HG03354 (cell line): ENCODE measurements at regions not wholly inside any gene's neighbourhood (a gene's known extent, or its start where the extent isn't known, plus 50 kb on each side); places are given as distances from the start of the nearest gene placed in this dataset.
"Not testable (repeated sequence)": the region's sequence is repeated elsewhere in the genome, so short reads cannot be mapped to it uniquely, and the experiment has no call there.

Source experiments
- ATAC-seq: cut with Tn5 transposase; IDR thresholded peaks from one replicate; pipeline ENCODE4 v1.9.1; 2021; ENCODE audit warnings: mild to moderate bottlenecking; ENCODE audit not compliant: unreplicated experiment, poor library complexity, severe bottlenecking

DNA sequence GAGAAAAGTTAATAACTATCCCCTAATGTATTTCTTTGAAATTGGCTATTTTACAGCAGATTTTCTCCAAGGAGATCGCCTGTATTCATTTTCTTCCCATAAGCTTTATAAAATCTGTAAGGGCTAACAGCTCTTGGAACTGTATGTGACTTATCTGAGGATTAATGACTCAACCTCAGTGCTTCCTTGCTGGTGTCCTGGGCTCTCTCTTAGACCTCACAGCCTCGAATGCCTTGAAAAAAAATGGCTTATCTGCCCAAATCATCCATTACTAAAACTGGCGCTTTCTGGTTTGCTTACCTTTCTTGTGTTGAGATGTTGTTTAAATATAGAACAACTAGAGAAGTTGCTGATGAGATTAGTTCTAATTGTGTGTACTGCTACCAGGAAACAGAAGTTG, 713.6 kb downstream of the SLC4A3 start:
- ATAC-seq, result no peak

DNA sequence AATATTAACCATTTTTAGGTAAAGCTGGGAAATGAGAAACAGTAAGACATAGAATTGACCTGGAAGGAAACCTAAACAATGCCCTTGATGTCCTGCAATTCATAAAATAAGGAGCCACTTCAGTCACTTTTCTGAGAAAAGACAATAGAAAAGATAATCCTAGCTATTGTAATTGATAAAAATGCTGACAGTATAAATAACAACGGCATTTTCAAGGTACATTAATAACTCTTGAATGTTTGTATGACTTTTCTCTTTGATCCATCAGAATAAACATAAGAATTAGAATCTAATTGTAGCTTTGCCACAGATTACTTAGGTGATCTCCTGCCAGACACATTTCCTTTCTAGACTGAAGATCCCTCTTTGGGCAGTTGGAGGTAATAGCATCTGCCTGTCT, 719.5 kb downstream of the SLC4A3 start:
- ATAC-seq, result no peak

DNA sequence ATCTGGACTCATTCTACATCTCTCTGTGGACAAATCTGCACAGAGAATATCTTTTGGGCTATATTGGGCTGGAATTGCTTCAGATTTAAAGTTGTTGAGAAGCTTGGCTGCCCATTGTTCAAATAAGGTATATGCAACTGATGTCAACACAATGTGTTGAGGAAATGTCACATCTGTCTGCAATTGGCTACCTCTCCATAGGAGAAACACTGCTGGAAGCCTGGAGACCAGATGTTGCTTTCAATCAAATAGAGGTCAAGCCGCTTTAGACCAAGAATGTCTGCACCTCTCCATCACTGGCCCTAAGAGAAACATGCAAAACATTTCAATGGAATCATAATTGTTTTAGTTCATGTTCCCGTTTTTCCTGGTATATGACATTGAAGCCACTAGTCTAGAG, 720.2 kb downstream of the SLC4A3 start:
- ATAC-seq, result no peak

DNA sequence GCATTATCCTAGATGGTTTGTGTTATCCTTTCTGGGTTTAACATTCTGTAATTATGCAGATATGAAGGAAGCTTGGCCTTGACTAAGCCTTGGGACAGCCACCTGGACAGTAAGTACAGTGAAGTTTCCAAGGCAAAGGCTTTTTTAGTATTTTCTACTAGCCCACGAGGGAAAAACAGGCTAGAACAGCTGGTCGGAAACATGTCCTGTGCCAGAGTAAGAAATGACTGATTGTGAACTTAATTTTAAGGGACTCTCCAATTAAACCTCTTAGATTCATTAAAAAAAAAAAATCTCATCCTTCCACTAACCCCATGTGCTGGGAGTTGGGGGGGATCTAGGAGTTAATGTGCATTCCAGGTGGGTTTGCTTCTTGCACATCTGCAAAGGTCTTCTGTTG, 720.8 kb downstream of the SLC4A3 start:
- no peak for ATAC-seq

DNA sequence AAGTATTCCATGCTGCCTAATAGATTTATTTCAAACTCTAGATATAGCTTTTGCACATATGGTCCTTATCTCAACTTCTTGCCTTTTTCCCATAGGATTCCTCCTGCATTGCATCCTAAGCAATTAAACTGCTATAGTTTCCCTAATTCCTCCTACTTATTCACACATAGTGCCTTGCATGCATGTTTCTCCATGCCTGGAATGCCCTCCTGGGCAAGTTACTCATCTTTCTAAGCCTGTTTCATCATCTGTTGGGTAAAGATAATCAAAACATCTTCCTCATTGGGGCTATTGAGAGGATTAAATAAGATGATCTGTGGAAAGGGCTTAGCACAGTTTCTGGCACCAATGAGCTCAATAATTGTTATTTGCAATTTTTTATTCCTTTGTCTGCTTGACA, 726.5 kb downstream of the SLC4A3 start:
- ATAC-seq, result no peak

DNA sequence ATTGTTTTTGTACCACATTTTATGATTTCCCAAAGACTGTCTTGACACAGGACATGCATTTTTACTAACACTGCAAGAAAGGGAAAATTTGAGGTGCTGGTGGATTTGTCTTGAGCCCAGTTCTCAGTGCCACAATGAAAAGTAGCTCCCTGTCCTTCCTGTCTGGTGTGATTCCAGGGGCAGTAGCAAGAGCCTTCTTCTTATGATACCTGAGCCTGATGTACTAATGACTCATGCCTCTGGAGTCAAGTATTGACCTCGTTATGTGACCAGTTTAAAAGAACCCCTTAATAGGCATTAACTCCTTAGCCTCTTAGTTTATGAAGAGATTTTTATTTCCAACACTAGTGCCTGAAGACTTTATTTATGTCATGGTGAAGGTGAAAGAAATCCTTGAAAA, 728.6 kb downstream of the SLC4A3 start:
- no peak for ATAC-seq

DNA sequence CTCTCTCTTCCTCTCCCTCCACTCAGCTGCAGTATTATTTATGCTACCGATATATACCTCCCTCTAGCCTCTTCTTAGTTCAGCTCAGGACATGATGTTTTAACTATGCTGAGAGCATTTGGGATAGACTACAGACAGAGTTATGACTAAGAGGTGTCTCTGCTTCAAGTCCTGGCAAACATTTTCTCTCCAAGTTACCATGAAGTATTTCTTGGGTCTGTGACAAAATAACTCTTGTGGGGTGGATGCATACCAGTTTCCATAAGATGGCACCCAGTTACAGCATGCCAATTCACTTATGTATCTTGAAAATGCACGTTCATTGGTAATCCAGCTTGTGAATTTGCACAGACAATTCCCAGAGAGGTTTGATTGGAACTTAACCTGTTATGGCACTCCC, 737.6 kb downstream of the SLC4A3 start:
- no peak for ATAC-seq

DNA sequence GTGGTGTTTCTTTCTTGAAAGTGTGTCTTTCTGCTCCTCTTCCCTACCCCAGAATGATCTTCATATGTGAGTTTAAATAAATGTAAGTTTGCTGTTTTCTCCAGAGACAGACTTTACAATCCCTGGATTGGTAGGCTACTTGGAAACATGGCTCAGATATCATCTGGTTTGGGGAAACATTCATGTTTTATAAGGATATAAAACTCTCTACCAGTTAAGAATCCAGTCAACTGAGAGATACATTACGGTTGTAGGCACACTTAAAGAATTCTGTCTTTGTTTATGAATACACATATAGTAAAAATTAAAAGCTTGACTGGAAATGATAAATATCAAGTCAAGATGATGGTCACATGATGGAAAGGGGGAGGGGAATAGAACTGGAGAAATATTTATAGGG, 739.3 kb downstream of the SLC4A3 start:
- ATAC-seq, result no peak

DNA sequence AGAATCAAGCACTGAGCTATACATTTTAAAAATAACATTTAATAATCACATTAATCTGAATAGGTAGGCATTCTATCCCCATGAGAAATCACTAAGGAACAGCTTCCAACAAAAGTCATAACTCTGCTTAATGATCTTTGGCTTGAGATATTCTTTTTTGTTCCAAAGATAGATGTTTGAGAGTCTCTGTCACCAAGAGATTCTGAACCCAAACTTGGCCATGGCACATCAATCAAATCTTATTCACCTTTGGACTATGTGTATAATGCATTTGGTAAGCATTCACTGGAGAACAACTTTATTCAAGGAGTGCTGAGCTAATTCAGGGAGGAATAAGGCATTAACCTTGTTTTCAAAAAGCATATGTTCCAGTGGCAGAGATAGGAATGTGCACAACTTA, 743.3 kb downstream of the SLC4A3 start:
- ATAC-seq, result no peak

DNA sequence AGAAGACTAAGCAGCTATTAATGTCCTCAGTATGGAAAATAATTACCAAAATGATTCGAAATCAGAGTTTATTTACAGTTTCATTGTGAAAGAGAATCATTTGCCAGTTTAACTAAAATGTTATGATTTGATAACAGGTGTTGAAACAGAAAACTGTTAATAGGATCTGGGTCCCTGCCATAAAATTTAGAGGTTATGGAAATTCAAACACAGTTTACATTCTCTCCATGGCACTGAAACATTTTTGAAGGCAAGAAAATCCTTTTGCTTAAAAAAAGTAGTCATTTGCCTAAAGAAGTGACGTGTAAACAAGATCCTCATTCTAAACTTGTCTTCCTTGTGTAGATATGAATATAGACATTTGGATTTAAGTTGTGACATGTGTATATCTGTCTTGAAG, 743.8 kb downstream of the SLC4A3 start:
- no peak for ATAC-seq

DNA sequence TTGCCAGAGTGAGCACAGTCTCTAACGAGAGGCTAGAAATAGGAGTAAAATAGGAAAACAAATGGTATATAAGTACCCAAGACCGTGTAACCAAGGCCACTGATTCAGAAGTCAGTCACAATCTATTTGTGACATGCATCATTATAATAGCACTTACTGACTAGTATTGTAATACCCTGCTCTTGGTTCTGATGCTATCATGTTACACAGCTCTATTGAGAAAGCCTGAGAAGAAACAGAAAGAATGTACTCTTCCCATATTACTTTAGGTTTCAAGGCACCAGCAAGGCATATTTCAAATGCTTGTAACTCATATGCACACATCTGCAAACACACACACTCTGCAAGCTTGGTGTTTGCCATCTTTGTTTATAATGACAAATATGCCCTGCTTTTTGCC, 746.4 kb downstream of the SLC4A3 start:
- ATAC-seq, result no peak

DNA sequence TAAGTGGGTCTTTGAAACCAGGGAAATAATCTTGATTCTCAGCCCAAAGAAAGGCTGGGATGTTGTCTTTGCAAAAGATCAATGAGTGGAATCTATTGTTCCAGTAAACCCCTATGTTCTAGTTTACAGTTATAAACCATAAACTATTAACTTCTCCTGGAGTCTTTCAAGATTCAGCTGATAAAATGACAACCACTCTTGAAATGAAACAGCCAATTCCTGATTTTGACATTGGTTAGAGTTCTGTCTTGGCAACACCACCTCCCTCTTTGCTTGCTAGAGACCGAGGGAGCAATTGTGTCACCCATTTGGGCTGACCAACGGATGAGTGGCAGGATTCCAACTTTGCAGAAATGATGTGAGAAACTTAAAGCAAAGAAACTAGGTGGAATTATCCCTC, 746.9 kb downstream of the SLC4A3 start:
- ATAC-seq, result no peak

DNA sequence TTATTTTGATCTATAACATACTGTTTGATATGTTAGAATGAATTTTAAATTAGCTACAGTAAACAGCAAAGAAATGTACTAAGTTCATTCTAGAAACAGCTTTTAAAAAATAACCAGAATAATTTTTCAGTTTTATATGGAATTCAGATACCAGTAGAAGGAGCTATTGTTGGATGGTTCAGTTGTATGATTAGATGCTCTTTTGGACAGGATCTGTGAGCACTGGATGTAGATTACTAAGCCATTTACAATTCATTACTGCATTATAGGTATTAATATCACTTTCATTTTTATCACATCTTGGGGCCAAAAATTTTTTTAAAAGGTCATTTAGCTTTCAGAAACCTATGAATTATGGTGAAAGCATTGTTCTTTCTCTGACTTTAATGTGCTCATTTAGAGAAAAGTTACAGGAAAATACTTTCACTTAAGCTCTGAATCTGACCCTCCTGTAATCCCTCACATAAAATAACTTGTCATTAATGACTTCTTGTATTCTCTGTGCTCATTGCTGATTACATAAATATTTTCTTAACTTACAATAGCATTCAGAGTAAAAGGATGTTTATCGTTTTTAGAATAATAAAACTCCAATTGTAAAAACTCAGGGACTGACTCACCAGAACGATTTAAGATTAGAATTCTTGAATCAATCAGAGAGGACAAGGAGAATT, 750.2 kb downstream of the SLC4A3 start:
- ATAC-seq, result no peak

DNA sequence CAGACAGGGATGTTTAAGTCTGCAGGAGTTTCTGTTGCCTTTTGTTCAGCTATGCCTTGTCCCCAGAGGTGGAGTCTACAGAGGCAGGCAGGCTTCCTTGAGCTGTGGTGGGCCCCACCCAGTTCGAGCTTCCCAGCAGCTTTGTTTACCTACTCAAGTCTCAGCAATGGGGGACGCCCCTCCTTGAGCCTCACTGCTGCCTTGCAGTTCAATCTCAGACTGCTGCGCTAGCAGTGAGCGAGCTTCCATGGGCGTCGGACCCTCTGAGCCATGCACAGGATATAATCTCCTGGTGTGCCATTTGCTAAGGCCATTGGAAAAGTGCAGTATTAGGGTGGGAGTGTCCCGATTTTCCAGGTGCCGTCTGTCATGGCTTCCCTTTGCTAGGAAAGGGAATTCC, 760.3 kb downstream of the SLC4A3 start:
- not testable (repeated sequence) for ATAC-seq

DNA sequence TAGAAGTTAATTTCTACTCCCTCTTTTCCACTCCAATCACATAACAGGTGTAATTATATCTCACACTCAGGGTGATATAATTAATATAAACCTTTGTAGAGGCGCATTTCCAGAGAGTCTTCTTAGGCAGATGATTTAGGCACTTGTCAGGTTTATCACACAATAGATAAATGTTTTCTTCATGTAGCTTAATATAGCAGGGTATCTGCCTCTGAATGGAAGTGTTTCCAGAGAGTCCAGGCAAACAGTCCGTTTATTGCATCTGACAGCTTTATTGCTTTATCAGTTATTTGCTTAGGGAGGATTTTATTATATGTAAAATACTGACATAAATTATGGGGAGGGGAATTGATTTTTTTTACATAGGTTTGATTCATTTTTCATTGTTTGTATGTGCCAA, 766.3 kb downstream of the SLC4A3 start:
- ATAC-seq, result no peak

DNA sequence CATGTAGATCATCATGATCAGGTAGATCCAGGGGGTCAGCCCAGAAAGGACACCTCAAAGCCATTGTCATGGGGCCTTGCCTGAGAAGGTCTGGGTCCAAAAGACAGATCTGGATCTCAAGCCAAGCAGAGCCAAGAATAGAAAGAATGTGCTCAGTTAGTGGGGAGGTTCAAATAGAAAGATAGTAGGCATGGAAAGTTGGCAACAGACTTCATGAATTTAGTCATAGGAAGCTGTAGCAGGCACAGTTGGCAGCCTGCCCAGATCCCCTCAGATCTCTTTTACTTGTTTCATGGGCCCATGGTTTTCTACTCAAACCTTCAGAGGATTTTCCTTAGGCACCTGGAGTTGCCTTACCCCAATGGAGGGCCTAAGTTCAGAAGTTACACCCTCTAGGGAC, 767.0 kb downstream of the SLC4A3 start:
- ATAC-seq, result no peak

DNA sequence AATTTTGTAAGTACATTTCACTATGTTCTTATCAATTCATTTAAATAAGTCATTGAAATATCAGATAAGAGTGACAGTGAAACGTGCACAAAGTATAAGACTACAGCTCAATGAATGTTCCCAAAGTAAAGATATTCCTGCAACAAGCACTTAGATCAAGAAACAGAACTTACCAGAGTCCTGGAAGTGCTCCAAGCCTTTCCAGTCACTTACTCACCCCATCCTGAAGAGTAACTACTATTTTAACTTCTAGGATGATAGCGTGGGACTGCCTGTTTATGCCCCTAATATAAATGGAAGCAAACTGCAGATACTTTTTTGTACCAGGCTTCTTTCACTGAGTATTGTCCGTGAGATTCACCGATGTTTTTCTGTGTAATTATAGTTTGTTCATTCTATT, 768.9 kb downstream of the SLC4A3 start:
- ATAC-seq, result no peak

DNA sequence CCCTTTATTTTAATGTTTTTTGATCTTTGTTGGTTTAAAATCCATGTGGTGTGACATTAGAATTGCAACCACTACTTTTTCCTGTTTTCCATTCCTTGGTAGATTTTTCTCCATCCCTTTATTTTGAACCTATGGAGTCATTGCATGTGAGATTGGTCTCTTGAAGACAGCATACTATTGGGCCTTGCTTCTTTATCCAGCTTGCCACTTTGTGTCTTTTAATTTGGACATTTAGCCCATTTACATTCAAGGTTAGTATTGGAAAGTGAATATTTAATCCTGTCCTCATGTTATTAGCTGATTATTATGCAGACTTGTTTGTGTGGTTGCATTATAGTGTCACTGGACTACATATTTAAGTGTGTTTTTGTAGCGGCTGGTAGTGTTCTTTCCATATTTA, 782.9 kb downstream of the SLC4A3 start:
- no peak for ATAC-seq

DNA sequence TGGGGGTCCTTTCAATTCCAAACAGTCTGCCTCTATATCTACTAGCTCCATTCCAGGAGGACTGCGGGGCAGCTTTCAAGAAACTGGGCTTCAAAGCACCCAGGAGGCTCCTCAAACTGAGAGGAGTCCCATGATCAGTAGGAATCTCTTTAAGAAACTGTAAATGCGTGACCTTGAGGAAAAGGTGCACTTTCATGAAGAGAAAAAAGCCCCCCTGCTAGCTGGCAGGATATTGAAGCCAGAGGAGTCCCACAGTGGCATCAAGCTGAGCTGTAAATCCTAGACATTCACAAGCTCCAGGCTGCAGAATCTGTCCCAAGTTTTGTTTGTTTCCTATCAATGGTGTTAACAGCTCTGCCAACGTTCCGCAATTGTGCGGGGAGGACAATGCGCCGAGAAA, 790.1 kb downstream of the SLC4A3 start:
- no peak for ATAC-seq

DNA sequence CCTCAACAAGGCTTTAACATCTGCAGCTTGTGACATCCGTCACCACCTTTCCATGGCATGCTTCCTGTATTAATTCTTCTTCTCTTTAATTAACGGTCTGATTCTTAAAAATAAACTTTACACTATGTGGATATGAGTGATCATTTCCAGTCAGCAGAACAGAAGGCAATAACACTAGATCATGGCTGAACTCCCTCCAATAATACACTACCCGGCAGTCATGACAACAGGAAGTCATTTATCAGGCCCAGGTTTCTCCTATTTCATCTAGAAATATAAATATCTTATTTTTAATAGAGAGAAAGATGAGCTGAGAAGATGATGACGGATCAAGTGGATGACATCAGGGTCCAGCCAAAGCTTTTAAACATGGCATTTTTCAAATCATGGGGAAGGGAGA, 792.2 kb downstream of the SLC4A3 start:
- ATAC-seq, result no peak

DNA sequence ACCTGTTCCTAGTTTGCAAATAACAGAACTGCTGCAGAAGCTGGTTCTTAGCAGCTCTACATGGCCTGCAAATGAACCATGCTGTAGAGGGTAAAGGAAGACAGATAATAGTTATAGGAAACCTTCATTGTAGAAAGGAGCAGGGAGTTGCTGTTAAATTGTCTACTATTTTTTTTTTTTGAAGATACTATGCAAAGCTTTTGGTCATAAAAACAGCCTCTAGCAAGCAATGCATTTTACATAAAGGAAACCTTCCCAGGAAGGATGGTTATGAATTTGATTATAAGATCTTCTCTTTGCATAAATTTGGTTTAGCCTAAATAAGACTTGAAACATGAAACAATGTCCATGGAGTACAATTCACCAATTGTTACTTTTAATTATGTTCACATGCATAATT, 793.4 kb downstream of the SLC4A3 start:
- no peak for ATAC-seq

DNA sequence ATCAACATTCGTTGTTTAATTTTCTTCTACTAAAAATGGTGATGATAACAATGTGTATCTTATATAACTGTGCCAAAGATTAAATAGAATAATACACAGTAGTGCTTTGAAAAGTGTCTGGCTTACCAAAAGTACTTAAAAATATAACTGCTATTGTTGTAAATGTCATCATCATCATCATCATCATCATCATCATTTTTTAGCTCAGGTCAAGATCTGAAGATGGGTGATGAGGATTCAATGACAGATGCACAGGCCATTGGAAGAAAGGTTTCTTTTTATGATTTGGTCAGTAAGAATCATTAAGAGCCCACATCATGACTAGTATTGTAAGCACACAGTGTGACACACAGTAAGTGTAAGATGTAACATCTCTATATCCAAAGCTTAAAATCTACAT, 795.2 kb downstream of the SLC4A3 start:
- ATAC-seq, result no peak
